WTC11 (cell line): ENCODE measurements at regions not wholly inside any gene's neighbourhood (a gene's known extent, or its start where the extent isn't known, plus 50 kb on each side); places are given as distances from the start of the nearest gene placed in this dataset.
A peak's percentile ranks its signal among the peaks of the same experiment; 100 is the strongest.

ENCODE experiments used
- ATAC-seq: fragments of 200-7000 bp; cut with Tn5 transposase; 2 replicates; pipeline ENCODE4 v1.10.0; 2021; ENCODE audit warnings: mild to moderate bottlenecking, moderate library complexity
- CTCF ChIA-PET: fragments of 300-600 bp; sonication (Branson Sonifier 250); formaldehyde crosslinking; loops from one replicate; lab custom pipeline; 2021; ENCODE audit warnings: antibody characterized with exemption; lab: Charles Lee
- POLR2A ChIA-PET: fragments of 350-600 bp; sonication (Branson Sonifier 250); formaldehyde crosslinking; loops from one replicate; lab custom pipeline; 2021; ENCODE audit warnings: antibody characterized with exemption; lab: Charles Lee
- DNase-seq: peaks from one replicate; pipeline ENCODE4 v3.0.0; 2021; ENCODE audit warnings: low spot score
- H3K27ac Mint-ChIP-seq: 2 replicates; pipeline ENCODE4 v1.8.0; 2021; ENCODE audit warnings: mixed read lengths
- H3K27me3 Mint-ChIP-seq: 2 replicates; pipeline ENCODE4 v1.8.0; 2021; ENCODE audit warnings: low read depth, mild to moderate bottlenecking, moderate library complexity, mixed read lengths
- H3K36me3 Mint-ChIP-seq: 2 replicates; pipeline ENCODE4 v1.8.0; 2021; ENCODE audit warnings: mixed read lengths
- H3K4me1 Mint-ChIP-seq: 2 replicates; pipeline ENCODE4 v1.8.0; 2022; ENCODE audit warnings: mixed read lengths
- H3K4me3 Mint-ChIP-seq: 2 replicates; pipeline ENCODE4 v1.8.0; 2021; ENCODE audit warnings: mild to moderate bottlenecking, moderate library complexity, mixed read lengths
- H3K9me3 Mint-ChIP-seq: 2 replicates; pipeline ENCODE4 v1.8.0; 2021; ENCODE audit warnings: mixed read lengths
- CREB1 ChIP-seq: sonication (generic); formaldehyde crosslinking; IDR thresholded peaks from 2 replicates; pipeline ENCODE4 v1.8.0; 2023; ENCODE audit warnings: mild to moderate bottlenecking, missing genetic modification reagents
- EMX1 ChIP-seq: fragments of 250-450 bp; sonication (Bioruptor Pico); IDR thresholded peaks from 2 replicates; pipeline ENCODE4 v1.8.0; 2021; ENCODE audit warnings: mild to moderate bottlenecking
- FOXP1 ChIP-seq: sonication (generic); formaldehyde crosslinking; IDR thresholded peaks from 2 replicates; pipeline ENCODE4 v1.8.0; 2022; ENCODE audit warnings: missing genetic modification reagents, mild to moderate bottlenecking, moderate library complexity, borderline replicate concordance
- GABPB1 ChIP-seq: sonication (generic); formaldehyde crosslinking; IDR thresholded peaks from 2 replicates; pipeline ENCODE4 v1.8.1; 2023; ENCODE audit warnings: mild to moderate bottlenecking, missing genetic modification reagents
- NFATC4 ChIP-seq: fragments of 250-450 bp; sonication (Bioruptor Pico); IDR thresholded peaks from 2 replicates; pipeline ENCODE4 v1.9.0; 2021; ENCODE audit warnings: mild to moderate bottlenecking
- TP53 ChIP-seq: sonication (generic); formaldehyde crosslinking; IDR thresholded peaks from 2 replicates; pipeline ENCODE4 v1.8.1; 2023; ENCODE audit warnings: mild to moderate bottlenecking, missing genetic modification reagents
- ZNF138 ChIP-seq: sonication (generic); formaldehyde crosslinking; conservative IDR thresholded peaks from 2 replicates; pipeline ENCODE4 v1.8.1; 2022; ENCODE audit warnings: mild to moderate bottlenecking, moderate library complexity, missing genetic modification reagents
- ZNF671 ChIP-seq: fragments of 250-450 bp; sonication (Bioruptor Pico); IDR thresholded peaks from 2 replicates; pipeline ENCODE4 v1.8.0; 2021; ENCODE audit warnings: mild to moderate bottlenecking
- TF ChIP-seq, protein P1 (sequence below): sonication (generic); formaldehyde crosslinking; IDR thresholded peaks from 2 replicates; pipeline ENCODE4 v1.8.0; 2022; ENCODE audit warnings: mild to moderate bottlenecking, missing genetic modification reagents
- TF ChIP-seq, protein P2 (sequence below): sonication (generic); formaldehyde crosslinking; IDR thresholded peaks from 2 replicates; pipeline ENCODE4 v1.8.1; 2023; ENCODE audit warnings: mild to moderate bottlenecking, moderate library complexity, missing genetic modification reagents
- TF ChIP-seq, protein P3 (sequence below): sonication (generic); formaldehyde crosslinking; IDR thresholded peaks from 2 replicates; pipeline ENCODE4 v1.8.1; 2022; ENCODE audit warnings: missing genetic modification reagents, borderline replicate concordance
- TF ChIP-seq, protein P4 (sequence below): fragments of 200-600 bp; IDR thresholded peaks from 2 replicates; pipeline ENCODE4 v1.8.0; 2022; ENCODE audit warnings: antibody characterized with exemption
- TF ChIP-seq, protein P5 (sequence below): sonication (generic); formaldehyde crosslinking; IDR thresholded peaks from 2 replicates; pipeline ENCODE4 v1.8.0; 2022; ENCODE audit warnings: mild to moderate bottlenecking, missing genetic modification reagents

DNA sequence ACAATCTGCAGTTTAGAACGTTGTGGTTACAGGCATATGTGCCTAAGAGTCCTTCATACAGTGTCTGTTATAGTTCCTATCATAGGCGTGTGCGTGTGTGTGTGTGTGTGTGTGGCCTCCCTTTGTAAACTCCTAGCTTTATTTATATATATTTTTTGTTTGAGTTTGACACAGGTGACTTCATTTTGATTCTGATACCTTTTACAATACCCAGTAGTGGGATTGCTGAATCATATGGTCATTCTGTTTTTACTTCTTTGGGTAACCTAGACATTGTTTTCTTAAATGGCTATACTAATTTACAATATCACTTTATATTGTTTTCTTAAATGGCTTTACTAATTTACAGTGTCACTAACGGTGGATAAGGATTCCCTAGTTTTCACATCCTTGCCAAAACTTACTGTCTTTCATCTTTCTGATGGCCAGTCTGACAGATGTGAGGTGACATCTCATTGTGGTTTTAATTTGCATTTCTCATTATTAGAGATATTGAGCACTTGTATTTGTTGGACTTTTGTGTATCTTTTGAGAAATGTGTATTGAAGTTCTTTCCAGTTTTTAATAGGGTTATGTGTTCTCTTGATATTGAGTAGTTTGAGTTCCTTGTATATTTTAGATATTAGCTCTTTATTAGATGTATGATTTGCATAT is 211.1 kb upstream of the NUDT6 start (continued):
- TF ChIP-seq, protein P1, sequence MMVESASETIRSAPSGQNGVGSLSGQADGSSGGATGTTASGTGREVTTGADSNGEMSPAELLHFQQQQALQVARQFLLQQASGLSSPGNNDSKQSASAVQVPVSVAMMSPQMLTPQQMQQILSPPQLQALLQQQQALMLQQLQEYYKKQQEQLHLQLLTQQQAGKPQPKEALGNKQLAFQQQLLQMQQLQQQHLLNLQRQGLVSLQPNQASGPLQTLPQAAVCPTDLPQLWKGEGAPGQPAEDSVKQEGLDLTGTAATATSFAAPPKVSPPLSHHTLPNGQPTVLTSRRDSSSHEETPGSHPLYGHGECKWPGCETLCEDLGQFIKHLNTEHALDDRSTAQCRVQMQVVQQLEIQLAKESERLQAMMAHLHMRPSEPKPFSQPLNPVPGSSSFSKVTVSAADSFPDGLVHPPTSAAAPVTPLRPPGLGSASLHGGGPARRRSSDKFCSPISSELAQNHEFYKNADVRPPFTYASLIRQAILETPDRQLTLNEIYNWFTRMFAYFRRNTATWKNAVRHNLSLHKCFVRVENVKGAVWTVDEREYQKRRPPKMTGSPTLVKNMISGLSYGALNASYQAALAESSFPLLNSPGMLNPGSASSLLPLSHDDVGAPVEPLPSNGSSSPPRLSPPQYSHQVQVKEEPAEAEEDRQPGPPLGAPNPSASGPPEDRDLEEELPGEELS (CRISPR knock-in tag), result no peak
- no peak for TF ChIP-seq GABPB1 (CRISPR knock-in tag)

DNA sequence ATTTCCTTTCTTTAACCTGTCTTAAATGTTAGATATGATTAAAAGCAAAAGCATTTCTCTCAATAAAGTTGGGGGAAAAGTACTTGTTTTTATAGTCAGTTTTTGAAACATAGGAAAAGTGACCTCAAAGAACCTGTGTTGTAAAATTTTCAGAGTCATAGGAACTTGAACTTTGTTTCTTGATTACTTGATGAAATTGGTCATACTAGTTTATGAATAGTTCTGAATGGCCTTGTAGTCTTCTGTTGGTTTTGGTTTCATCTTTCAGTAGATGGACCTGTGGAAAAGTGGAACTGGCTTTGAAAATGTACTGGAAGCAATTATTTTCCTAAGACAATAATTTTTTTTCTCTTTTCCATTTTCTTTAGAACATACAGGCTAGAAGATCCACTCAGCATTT is 222.2 kb upstream of the NUDT6 start:
- Mint-ChIP-seq H3K36me3 (no peaks in the 10 kb centered on the region; the same call in 1 of the 2 replicates), H3K9me3 (no peaks in the 10 kb centered on the region), H3K27me3 (no peaks in the 10 kb centered on the region), H3K4me3 (no peak overlapping the region), H3K27ac (no peak overlapping the region), H3K4me1 (0 out of 2 replicates have a peak, but pooled peaks cover 3% of the 10 kb centered on the region)
- POLR2A ChIA-PET, result no interaction called here
- TF ChIP-seq, protein P2, sequence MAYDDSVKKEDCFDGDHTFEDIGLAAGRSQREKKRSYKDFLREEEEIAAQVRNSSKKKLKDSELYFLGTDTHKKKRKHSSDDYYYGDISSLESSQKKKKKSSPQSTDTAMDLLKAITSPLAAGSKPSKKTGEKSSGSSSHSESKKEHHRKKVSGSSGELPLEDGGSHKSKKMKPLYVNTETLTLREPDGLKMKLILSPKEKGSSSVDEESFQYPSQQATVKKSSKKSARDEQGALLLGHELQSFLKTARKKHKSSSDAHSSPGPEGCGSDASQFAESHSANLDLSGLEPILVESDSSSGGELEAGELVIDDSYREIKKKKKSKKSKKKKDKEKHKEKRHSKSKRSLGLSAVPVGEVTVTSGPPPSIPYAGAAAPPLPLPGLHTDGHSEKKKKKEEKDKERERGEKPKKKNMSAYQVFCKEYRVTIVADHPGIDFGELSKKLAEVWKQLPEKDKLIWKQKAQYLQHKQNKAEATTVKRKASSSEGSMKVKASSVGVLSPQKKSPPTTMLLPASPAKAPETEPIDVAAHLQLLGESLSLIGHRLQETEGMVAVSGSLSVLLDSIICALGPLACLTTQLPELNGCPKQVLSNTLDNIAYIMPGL (CRISPR knock-in tag), result no peak
- TF ChIP-seq ZNF671 (CRISPR knock-in tag) (no peak), FOXP1 (no peak), ZNF138 (CRISPR knock-in tag) (no peak), CREB1 (CRISPR knock-in tag) (no peak)
- TF ChIP-seq, protein P3, sequence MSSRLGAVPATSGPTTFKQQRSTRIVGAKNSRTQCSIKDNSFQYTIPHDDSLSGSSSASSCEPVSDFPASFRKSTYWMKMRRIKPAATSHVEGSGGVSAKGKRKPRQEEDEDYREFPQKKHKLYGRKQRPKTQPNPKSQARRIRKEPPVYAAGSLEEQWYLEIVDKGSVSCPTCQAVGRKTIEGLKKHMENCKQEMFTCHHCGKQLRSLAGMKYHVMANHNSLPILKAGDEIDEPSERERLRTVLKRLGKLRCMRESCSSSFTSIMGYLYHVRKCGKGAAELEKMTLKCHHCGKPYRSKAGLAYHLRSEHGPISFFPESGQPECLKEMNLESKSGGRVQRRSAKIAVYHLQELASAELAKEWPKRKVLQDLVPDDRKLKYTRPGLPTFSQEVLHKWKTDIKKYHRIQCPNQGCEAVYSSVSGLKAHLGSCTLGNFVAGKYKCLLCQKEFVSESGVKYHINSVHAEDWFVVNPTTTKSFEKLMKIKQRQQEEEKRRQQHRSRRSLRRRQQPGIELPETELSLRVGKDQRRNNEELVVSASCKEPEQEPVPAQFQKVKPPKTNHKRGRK (CRISPR knock-in tag), result no peak
- TF ChIP-seq, protein P4, sequence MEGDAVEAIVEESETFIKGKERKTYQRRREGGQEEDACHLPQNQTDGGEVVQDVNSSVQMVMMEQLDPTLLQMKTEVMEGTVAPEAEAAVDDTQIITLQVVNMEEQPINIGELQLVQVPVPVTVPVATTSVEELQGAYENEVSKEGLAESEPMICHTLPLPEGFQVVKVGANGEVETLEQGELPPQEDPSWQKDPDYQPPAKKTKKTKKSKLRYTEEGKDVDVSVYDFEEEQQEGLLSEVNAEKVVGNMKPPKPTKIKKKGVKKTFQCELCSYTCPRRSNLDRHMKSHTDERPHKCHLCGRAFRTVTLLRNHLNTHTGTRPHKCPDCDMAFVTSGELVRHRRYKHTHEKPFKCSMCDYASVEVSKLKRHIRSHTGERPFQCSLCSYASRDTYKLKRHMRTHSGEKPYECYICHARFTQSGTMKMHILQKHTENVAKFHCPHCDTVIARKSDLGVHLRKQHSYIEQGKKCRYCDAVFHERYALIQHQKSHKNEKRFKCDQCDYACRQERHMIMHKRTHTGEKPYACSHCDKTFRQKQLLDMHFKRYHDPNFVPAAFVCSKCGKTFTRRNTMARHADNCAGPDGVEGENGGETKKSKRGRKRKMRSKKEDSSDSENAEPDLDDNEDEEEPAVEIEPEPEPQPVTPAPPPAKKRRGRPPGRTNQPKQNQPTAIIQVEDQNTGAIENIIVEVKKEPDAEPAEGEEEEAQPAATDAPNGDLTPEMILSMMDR, result no peak
- TF ChIP-seq, all 79 proteins: peak for 0
- ATAC-seq (no peak), DNase-seq (no peak)
- CTCF ChIA-PET, result no interaction called here

DNA sequence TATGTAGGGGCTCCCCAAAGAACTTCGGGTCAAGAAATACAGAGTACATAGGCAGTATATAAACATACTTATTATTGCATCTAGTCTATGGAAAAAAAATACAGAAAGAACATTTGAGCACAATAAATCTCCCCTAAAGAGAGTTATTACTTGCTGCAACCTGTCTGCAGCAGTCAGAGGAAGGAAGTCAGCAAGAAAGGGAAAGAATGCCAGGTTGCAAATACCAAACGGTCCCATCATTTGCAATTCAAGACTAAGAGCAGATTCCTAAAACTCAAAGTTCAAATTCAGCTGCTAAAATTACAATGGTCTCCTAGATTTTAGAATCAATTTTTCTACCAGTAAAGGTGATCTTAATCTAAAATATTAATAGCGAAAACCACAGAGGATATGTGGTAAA is 236.2 kb upstream of the NUDT6 start:
- peak; percentile 62 for ATAC-seq
- no peaks in the 10 kb centered on the region for H3K27me3 Mint-ChIP-seq
- H3K36me3 Mint-ChIP-seq, result no peaks in the 10 kb centered on the region
- no peak for DNase-seq
- ChIA-PET CTCF (no interaction called here), POLR2A (no interaction called here)
- H3K9me3 Mint-ChIP-seq, result peaks cover 6% of the 10 kb centered on the region; the same call in 1 of the 2 replicates
- peak overlapping the region; percentile 23 for H3K4me3 Mint-ChIP-seq
- TF ChIP-seq, protein P5, sequence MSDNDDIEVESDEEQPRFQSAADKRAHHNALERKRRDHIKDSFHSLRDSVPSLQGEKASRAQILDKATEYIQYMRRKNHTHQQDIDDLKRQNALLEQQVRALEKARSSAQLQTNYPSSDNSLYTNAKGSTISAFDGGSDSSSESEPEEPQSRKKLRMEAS (CRISPR knock-in tag), result no peak
- no peak for TF ChIP-seq EMX1 (CRISPR knock-in tag)
- TF ChIP-seq NFATC4 (CRISPR knock-in tag), result no peak
- TF ChIP-seq, protein P1 (CRISPR knock-in tag), result no peak
- no peak for TF ChIP-seq TP53
- H3K27ac Mint-ChIP-seq, result peak overlapping the region; percentile 98
- peaks cover 80% of the 10 kb centered on the region for H3K4me1 Mint-ChIP-seq
